Liver (tissue), 3 donors: ENCODE measurements at regions not wholly inside any gene's neighbourhood (a gene's known extent, or its start where the extent isn't known, plus 50 kb on each side); places are given as distances from the start of the nearest gene placed in this dataset.

Experiments used
- CTCF ChIP-seq: fragments of 150-350 bp; IDR thresholded peaks from 2 replicates; pipeline ENCODE4 v1.5.1; 2017; ENCODE audit warnings: improper control_type of control experiment, low read depth, low read length; ENCODE audit not compliant: missing input control
- EGR1 ChIP-seq, 2 donors: IDR thresholded peaks; 2 replicates each; pipeline ENCODE4 v1.6.1; 2016 to 2018; ENCODE audit warnings: antibody characterized with exemption in 2 of 2, low read depth in 2 of 2
- MAX ChIP-seq: IDR thresholded peaks from 2 replicates; pipeline ENCODE4 v1.6.1; 2016; ENCODE audit warnings: antibody characterized with exemption
- YY1 ChIP-seq: IDR thresholded peaks from 2 replicates; pipeline ENCODE4 v1.6.1; 2016; ENCODE audit warnings: antibody characterized with exemption, mild to moderate bottlenecking
- donor health status: healthy.
- donor health status: healthy.

- TF ChIP-seq EGR1 (IDR thresholded peaks at IDR 0.05; ENCODE audit: low read depth in 2 of 2) (no peak), CTCF (no peak), YY1 (no peak), MAX (no peak)
Measured at GRCh38 chr15:39460748-39461147, 120.1 kb upstream of the THBS1 start.
